ENCODE measurements at regions not wholly inside any gene's neighbourhood (a gene's known extent, or its start where the extent isn't known, plus 50 kb on each side); places are given as distances from the start of the nearest gene placed in this dataset.

DNA sequence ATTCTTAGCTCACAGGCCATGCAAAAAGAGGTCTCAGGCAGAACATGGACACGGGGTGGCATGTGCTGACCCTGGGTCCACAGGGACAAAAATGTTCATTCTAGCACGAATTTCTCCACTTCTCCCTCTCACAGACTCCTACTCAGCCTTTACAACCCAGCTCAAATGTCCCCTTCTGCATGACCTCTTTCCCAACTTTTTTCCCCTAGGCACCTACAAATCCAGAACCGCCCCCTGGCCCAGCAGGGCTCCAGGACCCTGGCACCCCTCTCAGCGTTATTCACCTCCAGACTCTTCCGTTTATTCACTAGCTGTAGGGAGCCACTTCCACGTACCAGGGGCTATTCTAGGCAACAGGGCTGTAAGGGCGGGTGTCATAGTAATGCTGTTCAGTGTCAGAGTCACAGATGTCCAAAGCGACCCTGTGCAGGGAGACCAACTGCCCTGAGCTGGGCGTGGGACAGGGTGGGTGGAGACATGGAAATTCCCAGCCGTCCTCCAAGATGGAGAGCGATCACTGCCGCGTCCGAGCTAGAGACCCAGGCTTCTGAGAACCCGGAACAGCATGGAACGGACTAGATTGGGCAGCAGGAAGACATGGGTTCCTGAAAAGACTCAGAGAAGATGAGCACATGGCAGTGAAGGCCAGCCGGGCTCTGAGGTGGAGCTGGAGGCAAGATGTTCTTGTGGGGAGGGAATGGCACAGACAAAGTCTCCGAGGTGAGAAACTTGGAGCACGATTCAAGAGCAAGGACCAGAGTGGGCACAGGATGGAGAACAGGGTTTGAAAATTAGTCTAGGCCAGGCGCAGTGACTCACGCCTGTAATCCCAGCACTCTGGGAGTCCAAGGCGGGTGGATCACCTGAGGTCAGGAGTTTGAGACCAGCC, 274.9 kb upstream of the RTL1 start:
- DNase-seq (ENCODE audit: low read depth in 2 of 2) = no peak

DNA sequence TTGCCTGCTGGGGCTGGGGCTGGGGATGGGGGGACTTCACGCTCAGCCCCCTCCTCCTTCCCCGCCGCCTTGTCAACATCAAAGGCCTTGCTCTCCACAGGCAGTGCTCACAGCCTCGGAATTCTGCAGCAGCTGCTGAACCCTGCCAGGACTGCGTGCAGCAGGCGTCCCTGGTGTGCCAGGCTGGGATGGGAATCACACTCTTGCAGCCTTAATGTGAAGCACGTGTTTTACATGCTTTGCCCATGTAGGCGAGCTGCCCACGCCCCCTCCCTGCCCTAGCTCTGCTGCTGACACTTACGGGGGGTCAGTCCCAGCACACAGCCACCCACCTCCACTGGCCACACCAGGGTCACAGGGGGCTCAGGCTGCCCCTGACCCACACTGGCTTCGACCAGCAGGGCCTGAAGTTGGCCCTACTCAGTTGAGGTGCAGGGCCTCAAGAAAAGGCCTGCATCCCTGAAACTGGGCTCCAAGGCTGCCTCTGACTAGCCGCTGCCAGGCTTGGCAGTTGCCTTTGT, 276.2 kb upstream of the RTL1 start:
- no peak for DNase-seq (ENCODE audit: low read depth in 2 of 2)

DNA sequence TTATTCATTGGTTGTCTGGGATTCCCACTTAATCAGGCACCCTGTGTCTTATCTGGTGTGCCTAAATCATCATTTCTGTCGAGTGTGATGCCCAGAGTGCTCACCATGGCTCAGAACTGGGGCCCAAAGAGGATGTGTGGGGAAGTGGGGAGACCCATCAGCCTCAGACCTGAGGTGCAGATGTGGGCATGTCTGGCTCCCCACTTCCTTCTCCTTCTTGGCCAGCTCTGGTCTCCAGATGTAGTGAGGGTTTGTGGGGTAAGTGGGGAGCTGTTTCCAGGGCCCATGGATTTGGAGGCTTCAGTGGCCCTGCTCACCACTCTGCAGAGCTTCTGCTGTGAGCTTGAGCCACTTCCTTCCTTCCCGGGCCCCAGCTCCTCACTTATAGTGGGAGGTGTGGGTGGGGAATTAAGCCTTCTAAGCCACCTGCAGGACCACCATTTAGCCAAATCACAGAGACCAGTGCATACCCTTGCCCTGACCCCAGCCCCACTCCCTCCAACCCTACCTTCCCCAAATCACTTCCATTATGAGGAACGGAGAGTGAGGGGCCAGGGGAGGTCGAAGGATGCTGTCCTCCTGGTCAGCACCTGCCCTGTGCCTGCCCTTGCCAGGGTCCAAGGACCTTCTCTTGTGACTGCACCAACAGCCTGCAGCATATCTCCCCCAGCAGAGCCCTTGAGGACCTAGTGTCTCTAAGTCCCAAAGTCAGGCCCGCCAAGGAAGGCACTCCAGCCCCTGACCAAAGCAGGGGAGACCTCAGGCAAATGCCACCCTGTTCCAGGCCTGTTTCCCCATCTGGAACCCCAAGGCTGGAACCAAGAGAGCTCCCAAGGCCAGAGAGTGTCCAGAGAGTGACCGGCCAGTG, 278.2 kb upstream of the RTL1 start:
- no peak for DNase-seq (ENCODE audit: low read depth in 2 of 2)

DNA sequence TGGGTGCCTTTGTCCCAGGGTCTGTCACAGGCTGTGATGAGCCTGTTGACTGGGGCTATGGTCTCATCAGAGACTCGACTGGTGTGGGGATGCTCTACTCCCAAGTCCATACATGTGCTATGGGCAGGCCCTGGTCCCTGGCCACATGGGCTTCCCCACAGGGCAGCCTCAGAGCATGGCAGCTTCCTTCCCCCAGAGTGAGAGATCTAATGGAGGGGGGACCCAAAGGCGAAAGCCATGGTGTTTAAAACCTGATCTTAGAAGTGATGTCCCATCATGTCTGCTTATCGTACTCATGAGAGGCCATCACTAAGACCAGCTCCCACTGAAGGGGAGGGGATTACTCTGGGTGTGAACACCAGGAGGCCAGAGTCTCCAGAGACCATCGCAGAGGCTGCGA, 279.0 kb upstream of the RTL1 start:
- DNase-seq (ENCODE audit: low read depth in 2 of 2) = no peak

DNA sequence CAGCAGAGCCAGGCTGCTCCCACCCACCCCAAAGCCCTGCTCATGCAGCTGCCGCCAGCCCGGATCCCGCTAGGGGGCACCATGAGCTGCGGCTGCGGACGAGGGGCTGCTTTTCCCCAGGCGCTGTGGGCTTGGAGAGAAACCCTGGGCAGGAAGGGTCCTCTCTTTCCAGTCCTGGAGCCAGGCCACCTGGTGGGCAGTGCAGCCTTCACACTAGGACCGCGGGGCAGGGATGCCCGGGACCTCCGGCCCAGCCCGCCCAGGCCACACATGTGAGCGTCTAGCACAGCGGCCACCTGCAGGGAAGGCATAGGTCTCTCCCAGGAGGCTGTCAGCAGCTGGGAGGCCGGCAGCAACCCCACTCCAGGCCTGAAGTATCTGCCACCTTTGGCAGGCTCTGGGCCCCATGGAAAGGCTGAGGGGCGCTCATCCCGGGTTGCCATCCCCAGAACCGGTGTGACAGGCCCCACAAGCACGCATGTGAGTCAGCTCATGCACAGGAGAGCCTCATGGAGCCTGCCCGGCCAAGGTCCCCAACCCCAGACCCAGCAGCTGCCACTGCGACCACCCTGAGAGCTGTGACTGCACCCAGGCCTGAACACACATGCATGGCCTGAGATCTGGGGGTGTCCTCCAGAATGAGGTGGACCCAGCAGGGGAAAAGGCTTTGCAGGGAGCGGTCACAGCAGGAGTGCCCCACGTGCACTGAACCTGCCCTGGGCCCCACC, 280.0 kb upstream of the RTL1 start:
- DNase-seq (ENCODE audit: low read depth in 2 of 2) = no peak

DNA sequence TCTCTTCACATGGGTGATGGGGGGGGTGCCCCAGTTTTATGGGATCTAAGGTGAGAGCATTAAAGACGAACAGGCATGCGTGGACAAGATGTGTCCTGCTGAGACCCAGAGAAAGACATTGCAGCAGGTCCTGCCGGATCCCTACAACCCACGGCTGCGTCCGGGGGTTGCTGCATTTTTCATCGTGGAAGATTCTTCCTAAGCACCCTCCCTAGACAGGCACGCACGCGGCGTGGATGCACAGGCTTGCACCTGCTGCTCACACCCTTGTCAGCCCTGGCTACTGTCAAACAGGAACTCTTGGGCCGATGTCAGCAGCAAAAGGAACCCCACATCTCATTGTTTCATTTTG, 280.6 kb upstream of the RTL1 start:
- DNase-seq (ENCODE audit: low read depth in 2 of 2) = no peak

DNA sequence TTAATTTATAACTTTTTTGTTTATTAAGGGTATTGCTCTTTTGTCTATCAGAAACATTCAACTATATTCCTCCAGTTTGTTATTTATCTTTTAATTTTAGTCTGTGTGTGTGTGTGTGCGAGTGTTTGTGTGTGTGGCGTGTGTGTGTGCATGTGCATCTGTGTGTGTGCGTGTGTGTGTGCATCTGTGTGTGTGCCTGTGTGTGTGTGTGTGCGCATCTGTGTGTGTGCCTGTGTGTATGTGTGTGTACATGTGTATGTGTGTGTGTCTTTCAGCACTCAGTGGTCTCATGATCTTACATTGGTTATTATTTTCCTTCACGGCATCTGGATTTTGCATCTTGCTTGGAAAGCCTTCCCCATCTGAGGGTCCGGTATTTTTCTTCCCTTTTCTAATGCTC, 281.1 kb upstream of the RTL1 start:
- DNase-seq (ENCODE audit: low read depth in 2 of 2) = no peak

DNA sequence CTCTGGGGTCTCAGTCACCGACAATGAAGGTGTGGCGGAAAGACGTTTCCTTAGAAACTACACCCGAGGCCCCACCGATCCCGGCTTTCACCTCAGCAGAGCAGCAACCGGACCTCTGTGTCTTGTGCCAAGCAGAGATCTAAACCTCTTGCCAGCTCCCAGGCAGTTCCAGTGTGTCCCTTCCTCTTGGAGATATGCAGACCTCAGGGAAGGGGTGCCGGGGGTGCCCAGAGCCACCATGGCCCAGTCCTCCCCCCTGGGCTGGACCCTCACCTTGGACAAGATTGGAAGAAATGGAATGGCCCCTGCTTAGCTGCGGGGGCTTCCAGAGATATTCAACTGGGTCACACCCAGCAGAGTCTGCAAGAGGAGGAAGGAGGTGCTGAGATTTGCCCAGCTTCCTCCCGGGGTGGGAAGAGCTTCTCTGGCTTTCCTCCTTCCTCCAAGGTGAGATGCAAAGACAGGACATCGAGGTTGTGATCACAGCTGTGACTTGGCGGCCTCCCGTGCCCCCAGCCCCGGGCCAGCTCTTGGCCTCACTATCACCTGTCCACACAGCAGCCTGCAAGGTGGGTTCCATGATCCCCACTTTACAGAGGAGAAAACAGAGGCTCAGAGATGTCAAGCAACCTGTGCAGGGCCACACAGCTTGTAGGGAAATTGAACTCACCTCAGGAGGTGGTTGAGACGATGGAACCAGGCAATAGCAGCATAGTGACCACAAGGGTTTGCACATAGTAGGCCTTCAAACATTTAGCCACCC, 281.7 kb upstream of the RTL1 start:
- DNase-seq (ENCODE audit: low read depth in 2 of 2) = no peak

DNA sequence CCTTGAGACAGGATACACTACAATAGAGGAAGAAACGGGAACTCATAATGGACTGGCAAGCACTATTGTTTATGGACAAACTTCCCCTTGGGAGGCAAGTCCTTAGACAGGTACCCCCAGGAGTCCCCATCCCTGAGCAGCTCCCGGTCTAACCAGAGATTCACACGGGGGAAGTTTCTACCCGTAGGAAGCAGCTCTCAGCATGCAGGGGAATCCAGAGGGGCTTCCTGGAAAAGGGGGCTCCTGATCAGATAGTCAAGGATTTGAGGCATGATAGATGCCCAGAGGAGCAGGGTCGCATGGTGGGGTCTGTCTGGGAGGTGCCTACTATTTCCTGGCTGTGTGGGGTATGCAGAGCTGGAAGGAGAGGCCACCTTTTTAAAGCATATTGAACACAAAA, 282.4 kb upstream of the RTL1 start:
- DNase-seq (ENCODE audit: low read depth in 2 of 2) = no peak

DNA sequence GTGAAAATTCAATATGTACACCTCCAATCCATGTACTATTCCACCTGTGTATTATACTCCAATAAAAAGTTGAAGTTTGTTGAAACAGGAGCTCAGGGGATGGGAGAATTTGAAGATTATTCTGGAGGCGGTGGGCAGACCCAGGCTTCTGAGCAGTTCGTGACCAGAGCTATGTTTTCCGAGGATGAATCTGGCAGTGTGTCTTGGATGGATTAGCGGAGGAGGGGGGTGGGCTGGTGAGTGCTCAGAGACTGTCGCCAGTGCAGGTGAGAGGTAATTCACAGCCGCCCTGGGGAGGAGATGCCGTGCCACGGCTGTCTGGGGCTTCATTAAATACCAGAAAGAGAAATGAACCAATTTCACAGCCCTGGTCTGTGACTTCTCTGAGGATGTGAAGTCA, 283.0 kb upstream of the RTL1 start:
- no peak for DNase-seq (ENCODE audit: low read depth in 2 of 2)

DNA sequence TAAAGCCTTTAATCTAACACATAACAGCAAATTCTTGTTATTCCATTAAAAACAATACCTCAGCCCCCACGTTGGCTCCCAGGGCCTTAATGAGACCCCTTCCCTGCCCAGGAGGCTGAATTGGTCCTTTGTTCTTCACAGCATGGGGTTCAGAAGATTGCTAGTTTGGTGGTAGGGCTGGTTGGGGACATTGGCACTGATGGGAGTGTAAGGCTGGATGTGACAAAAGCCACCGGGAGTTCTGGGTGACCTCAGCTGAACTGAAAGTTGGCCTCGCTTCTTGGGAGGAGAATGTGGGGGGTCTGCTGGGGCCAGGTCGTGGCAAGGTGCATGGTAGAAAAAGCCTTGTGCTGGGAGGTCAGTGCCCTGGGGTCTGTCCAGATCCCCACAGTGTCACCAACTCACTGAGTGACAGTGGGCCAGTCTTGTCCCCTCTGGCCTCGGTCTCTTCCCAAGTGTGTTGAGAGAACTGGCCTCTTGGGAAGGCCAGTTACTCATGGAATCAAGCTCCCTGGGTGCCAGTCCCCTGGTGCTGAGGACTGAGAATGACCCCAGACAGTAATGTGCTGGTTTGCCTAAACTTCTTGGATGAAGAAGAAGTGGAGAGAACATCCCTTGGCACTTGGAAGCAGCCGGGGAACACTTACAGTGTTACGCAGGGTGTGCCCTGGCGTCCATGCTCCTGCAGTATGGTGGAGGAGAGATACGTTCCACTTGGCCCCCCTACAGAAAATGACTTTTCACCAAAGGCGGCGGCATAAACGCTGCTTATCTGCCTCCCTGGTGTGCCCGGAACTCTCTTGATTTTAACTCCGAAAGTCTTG, 283.7 kb upstream of the RTL1 start:
- no peak for DNase-seq (ENCODE audit: low read depth in 2 of 2)

DNA sequence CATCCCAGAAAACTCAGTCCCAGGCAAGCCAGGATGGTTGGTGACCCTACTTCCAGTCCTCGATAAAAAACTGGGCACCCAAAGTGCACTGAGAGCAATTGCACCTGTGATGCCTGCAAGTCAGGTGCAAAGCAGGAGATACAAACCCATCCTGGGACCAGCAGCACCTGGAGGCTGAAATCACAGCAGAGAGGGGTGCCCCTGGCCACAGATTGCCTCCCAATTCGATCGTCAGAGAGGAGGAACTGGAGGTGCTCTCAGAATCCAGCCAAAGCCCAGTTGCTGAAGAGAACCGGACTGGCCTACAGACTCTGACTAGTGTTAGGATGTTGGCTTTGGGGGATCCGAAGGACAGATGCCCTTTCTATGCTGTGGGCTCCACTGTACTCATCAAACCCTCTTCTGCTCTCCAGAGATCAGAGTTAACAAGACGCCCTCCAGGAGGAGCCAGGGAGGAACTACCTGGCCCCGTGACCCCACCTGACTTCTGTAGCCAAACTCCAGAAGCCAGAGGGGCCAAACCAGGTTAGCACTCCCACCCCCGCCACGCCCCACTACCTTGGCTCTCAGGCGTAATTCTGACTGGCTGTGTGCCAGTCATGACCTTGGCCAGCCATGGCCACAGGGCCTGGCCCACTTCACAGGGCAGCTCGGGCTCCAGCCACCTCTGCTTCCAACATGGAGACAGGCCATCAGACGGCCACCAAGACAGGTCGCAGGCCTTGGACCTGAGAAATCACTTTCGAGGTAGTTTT, 284.5 kb upstream of the RTL1 start:
- no peak for DNase-seq (ENCODE audit: low read depth in 2 of 2)

DNA sequence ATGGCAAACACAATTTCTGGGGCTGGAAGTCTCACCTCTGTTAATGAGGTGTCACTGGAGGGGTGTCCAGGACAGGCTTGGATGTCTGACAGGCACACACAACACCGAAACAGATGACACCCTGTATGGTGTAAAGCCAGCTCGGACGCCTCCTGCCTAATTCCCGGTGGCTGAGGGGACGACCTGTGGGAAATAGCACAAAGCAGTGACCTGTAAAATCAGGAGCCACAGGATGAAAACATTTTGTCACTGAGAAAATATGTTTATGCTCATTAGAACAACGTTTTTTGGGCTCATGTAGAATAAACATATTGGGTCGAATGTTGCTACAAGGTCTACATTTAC, 285.0 kb upstream of the RTL1 start:
- no peak for DNase-seq (ENCODE audit: low read depth in 2 of 2)

DNA sequence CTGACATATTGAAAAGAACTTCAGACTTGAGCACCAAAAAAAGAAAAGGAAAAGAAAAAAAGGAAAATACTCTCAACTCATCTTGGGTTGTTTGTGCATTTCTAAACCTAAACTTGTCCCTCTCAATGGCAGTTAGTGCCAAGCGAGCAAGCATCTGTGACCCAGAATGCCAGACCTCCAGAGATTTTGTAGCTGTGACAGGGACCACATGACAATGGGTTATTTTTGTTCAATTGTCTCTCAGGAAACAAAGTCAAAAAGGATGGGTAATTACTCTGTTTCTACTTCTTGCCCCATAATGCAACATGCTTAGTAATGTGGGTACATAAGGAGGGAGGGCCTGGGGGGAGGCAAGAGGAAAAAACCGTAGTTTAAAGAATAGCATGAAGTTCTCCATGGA, 285.7 kb upstream of the RTL1 start:
- no peak for DNase-seq (ENCODE audit: low read depth in 2 of 2)

DNA sequence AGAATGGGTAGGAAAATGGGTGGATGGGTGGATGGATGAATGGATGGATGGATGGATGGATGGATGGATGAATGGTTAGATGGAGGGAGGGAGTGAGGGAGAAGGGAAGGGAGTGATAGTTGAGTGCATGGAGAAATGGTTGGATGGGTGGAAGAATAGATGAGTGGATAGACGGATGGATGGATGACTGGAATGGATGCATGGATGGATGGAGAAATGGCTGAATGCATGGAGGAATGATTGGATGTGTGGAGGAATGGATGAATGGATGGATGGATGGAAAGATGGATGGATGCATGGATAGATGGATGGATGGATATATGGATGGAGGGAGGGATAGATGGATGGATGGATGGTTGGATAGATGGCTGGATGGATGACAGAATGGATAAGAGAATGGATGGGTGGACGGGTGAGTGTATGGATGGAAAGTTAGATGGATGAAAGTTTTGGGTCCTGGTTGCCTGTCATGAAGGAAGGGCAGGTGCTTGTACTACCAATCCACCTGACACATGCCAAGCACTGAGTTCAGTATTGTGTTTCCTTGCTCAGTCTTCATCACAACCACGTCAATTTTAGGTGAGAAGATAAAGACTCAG, 286.5 kb upstream of the RTL1 start:
- no peak for DNase-seq (ENCODE audit: low read depth in 2 of 2)

DNA sequence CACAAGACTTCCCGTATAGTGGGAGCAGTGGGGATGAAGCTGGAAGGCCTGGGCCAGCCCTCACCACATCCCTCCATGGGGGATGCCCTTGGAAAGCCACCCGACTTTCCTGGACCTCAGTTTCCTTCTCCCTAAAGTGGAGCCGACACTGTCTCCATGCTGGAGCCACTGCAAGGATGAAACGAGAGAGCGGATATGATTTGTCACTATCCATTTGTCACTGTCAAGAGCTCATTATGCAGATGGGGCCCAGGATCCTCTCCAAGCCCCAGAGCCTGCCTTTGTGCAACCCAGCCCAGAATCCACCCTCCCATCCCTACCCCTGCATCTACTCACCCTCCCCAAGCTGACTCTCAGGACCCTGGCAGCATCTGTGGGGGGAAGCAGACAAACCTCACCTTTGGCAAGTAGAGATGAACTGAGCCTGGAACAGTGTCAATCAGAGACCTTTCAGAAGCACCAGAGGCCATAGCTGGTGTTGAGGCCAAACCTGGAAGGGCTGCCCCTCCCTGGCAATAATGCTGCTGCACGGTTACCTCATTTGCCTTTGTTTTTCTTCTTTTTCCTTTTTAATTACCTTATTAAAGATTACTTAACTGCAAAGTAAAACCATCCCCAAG, 287.7 kb upstream of the RTL1 start:
- DNase-seq (ENCODE audit: low read depth in 2 of 2) = no peak

DNA sequence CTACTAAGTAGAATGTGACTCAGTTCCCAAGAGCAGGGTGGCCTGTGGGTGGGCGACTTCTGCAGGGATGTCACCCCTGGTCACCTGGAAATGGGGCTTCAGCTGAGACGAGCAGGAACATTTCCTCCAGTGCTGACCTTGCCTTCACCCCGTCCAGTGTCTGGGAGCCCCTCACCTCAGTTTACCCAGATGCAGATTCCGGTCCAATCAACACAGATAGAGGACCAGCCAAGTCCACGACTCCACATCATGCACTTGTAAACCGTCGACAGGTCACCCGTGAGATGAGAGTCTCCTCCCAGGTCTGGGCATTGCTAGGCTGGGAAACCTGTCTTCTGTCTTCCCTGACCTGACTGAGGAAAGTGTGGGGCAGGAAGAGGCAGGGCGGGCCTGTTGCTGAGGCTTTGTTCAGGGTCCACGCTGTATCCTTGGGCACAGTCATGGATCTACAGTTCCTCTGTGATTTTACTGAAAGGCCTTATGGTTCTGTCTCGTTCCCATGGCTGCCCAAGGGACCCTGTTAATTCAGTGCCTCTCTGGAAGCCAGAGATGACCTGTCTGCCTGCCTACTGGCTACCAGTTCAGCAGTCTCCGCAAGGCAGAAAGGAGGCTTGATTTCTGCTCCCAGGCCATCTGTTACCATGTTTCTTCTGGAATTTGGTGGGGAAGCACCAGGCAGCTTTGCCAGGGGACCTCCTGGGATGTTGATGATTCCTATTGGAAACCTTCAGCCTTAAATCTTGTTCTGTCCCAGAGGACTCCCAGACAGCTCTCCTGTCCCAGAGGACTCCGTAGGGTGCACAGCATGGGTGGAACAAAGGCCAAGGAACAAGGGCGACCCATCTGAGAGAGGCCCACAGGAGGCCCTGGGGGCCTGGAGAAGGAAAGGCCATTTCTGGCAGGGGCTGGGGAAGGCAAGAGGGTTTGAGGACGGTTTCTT, 288.5 kb upstream of the RTL1 start:
- no peak for DNase-seq (ENCODE audit: low read depth in 2 of 2)

DNA sequence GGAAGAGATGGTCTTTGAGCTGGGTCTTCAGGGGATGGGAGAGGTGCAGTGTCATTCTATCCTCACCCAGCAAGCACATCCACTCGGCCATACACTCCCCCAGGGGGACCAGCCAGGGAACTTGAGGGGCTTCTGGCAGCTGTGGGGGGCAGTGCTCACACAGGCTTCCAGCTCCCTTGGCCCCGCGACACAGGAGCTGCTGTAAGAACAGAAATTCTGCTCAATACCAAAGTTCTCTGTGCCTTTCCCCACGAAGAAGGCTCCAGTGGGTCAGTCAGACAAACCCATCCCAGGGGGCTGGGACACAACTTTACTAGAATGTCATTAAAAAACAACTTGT, 289.1 kb upstream of the RTL1 start:
- no peak for DNase-seq (ENCODE audit: low read depth in 2 of 2)
